Body of pancreas (tissue), 4 donors: ENCODE measurements at regions not wholly inside any gene's neighbourhood (a gene's known extent, or its start where the extent isn't known, plus 50 kb on each side); places are given as distances from the start of the nearest gene placed in this dataset.
"Not testable (repeated sequence)": the region's sequence is repeated elsewhere in the genome, so short reads cannot be mapped to it uniquely, and the experiment has no call there.

Experiments used
- ATAC-seq: fragments of 150-250 bp; one replicate; pipeline ENCODE4 v1.9.1; 2016
- DNase-seq, 4 donors: peaks; one replicate each; pipeline ENCODE4 v3.0.0-alpha.2; 2019
- H3K27ac ChIP-seq, 4 donors: fragments of 200-600 bp; sonication (generic); 1 replicate in 3 of 4; 2 replicates in 1 of 4; pipeline versions ENCODE4 v1.5.1 to v1.6.1; 2016 to 2019; ENCODE audit warnings: mild to moderate bottlenecking in 1 of 4, mixed read lengths in 1 of 4, moderate library complexity in 1 of 4
- H3K27me3 ChIP-seq, 2 donors: fragments of 200-600 bp; sonication (generic); one replicate each; pipeline ENCODE4 v1.6.0; 2016; ENCODE audit warnings: mild to moderate bottlenecking in 1 of 2
- H3K36me3 ChIP-seq, 2 donors: fragments of 200-600 bp; sonication (generic); replicated peaks in 1 of 2; 2 replicates each; pipeline ENCODE4 v1.5.1; 2016; ENCODE audit warnings: low read depth in 2 of 2; ENCODE audit not compliant: insufficient read depth in 1 of 2
- H3K4me1 ChIP-seq: fragments of 200-600 bp; sonication (generic); one replicate; pipeline ENCODE4 v1.6.0; 2016
- H3K4me3 ChIP-seq, 2 donors: fragments of 200-600 bp; sonication (generic); 1 replicate in 1 of 2; 2 replicates in 1 of 2; pipeline ENCODE4 v1.5.1; 2016 to 2019
- H3K9me3 ChIP-seq, 3 donors: fragments of 200-600 bp; sonication (generic); 1 replicate in 2 of 3; 2 replicates in 1 of 3; pipeline ENCODE4 v1.5.1; 2016
- CTCF ChIP-seq, 7 experiments: fragments of 450-650 bp in 4 of 7; fragments of 200-600 bp in 3 of 7; sonication (generic) in 3 of 7; IDR thresholded peaks; one replicate each; pipeline ENCODE4 v1.5.1; 2016 to 2019; ENCODE audit warnings: antibody characterized with exemption in 7 of 7
- POLR2A ChIP-seq, 3 donors: fragments of 450-650 bp; IDR thresholded peaks; one replicate each; pipeline ENCODE4 v1.6.1; 2016; ENCODE audit warnings: antibody characterized with exemption in 3 of 3, mild to moderate bottlenecking in 2 of 3
- WGBS, 2 donors: methylation state at CpG; one replicate each; pipeline ENCODE4 v1.1.5; 2017; 5-methylcytosine and 5-hydroxymethylcytosine counted together
- intact Hi-C: fragments of 100-400 bp; cut with DNase I; formaldehyde crosslinking; loops from one replicate; pipeline ENCODE4 v1.15.1; 2023

- H3K4me1 ChIP-seq, result no peaks in the 10 kb centered on the region
- TF ChIP-seq CTCF (IDR thresholded peaks at IDR 0.05), result no peak
- TF ChIP-seq POLR2A (IDR thresholded peaks at IDR 0.05), result no peak
- H3K4me3 ChIP-seq, result no peak overlapping the region
These were observed 256.2 kb upstream of the TBL1XR1 start for GRCh38 chr3:177453451-177453844.

GRCh38 chr3:177457204-177457603 is 259.9 kb upstream of the TBL1XR1 start:
- H3K27me3 ChIP-seq, H3K4me3 ChIP-seq, DNase-seq, H3K9me3 ChIP-seq, ATAC-seq, H3K4me1 ChIP-seq, H3K27ac ChIP-seq, H3K36me3 ChIP-seq, intact Hi-C loops: not testable (repeated sequence)
- 95 to 100% methylated on average over 1 of the region's 1 CpG for WGBS, 2 donors

More at GRCh38 chr3:177453451-177453844, 256.2 kb upstream of the TBL1XR1 start:
- Histone ChIP-seq H3K36me3 (no peaks in the 10 kb centered on the region), H3K27ac (no peak overlapping the region), H3K9me3 (no peaks in the 10 kb centered on the region), H3K27me3 (no peaks in the 10 kb centered on the region)
- ATAC-seq (no peak), DNase-seq (no peak)
- 94 to 99% methylated on average over 2 of the region's 2 CpGs for WGBS, 2 donors
- intact Hi-C loops, result no loop called here

GRCh38 chr3:177459401-177459800 is 262.1 kb upstream of the TBL1XR1 start:
- intact Hi-C loops, result no loop called here
- H3K4me3 ChIP-seq, result no peak overlapping the region
- no peaks in the 10 kb centered on the region for H3K9me3 ChIP-seq
- no peaks in the 10 kb centered on the region for H3K27me3 ChIP-seq
- ATAC-seq (peak; percentile 48), DNase-seq (peak in 1 of 4 donors; percentile 11)
- H3K36me3 ChIP-seq, result no peaks in the 10 kb centered on the region
- TF ChIP-seq POLR2A (IDR thresholded peaks at IDR 0.05) (no peak), CTCF (IDR thresholded peaks at IDR 0.05) (no peak)
- no peaks in the 10 kb centered on the region for H3K4me1 ChIP-seq
- H3K27ac ChIP-seq, result no peak overlapping the region
- 79 to 88% methylated on average over 2 of the region's 2 CpGs for WGBS, 2 donors

GRCh38 chr3:177460047-177460446 is 262.8 kb upstream of the TBL1XR1 start:
- Histone ChIP-seq H3K4me3 (no peak overlapping the region), H3K27ac (no peak overlapping the region), H3K27me3 (no peaks in the 10 kb centered on the region), H3K9me3 (no peaks in the 10 kb centered on the region), H3K4me1 (no peaks in the 10 kb centered on the region), H3K36me3 (no peaks in the 10 kb centered on the region)
- DNase-seq, result no peak
- WGBS, 2 donors, result 46 to 61% methylated on average over 7 of the region's 7 CpGs
- no peak for ATAC-seq
- TF ChIP-seq CTCF (IDR thresholded peaks at IDR 0.05) (no peak), POLR2A (IDR thresholded peaks at IDR 0.05) (no peak)
- intact Hi-C loops, result no loop called here

- intact Hi-C loops, result no loop called here
- H3K4me1 ChIP-seq, result no peaks in the 10 kb centered on the region
- H3K9me3 ChIP-seq, result no peaks in the 10 kb centered on the region
- DNase-seq (no peak), ATAC-seq (no peak)
- H3K4me3 ChIP-seq, result no peak overlapping the region
- TF ChIP-seq CTCF (IDR thresholded peaks at IDR 0.05), result no peak
- no peak for TF ChIP-seq POLR2A (IDR thresholded peaks at IDR 0.05)
- WGBS, 2 donors, result 96 to 97% methylated on average over 3 of the region's 3 CpGs
- no peaks in the 10 kb centered on the region for H3K27me3 ChIP-seq
- no peaks in the 10 kb centered on the region for H3K36me3 ChIP-seq
- no peak overlapping the region for H3K27ac ChIP-seq
These were observed 264.5 kb upstream of the TBL1XR1 start for GRCh38 chr3:177461765-177462164.

GRCh38 chr3:177463341-177463740 is 266.1 kb upstream of the TBL1XR1 start:
- 67 to 78% methylated on average over 2 of the region's 2 CpGs for WGBS, 2 donors
- H3K4me3 ChIP-seq, H3K27me3 ChIP-seq, H3K4me1 ChIP-seq, intact Hi-C loops, H3K27ac ChIP-seq, H3K9me3 ChIP-seq, DNase-seq, ATAC-seq, H3K36me3 ChIP-seq: not testable (repeated sequence)
